OCI-LY7 (cell line): ENCODE measurements at regions not wholly inside any gene's neighbourhood (a gene's known extent, or its start where the extent isn't known, plus 50 kb on each side); places are given as distances from the start of the nearest gene placed in this dataset.

Source experiments
- CTCF ChIP-seq: fragments of 200-600 bp; sonication (generic); conservative IDR thresholded peaks from 2 replicates; pipeline ENCODE4 v1.5.1; 2014; ENCODE audit warnings: mild to moderate bottlenecking, antibody characterized with exemption, low read length, moderate library complexity, mixed read lengths
- EZH2phosphoT487 ChIP-seq: fragments of 200-600 bp; sonication (generic); IDR thresholded peaks from 2 replicates; pipeline ENCODE4 v1.6.1; 2018; ENCODE audit warnings: low read depth, borderline replicate concordance, mild to moderate bottlenecking, mixed run types, antibody characterized with exemption, low read length, moderate library complexity, mixed read lengths

GRCh38 chr7:68994841-68995240, 603.4 kb upstream of the AUTS2 start:
- TF ChIP-seq CTCF (no peak), EZH2phosphoT487 (no peak)
